SK-N-SH treated with all-trans-retinoic acid at 6 μM for 48 hours (cell line): ENCODE measurements at regions not wholly inside any gene's neighbourhood (a gene's known extent, or its start where the extent isn't known, plus 50 kb on each side); places are given as distances from the start of the nearest gene placed in this dataset.

ENCODE experiments used
- ATAC-seq: fragments of 200-7000 bp; cut with Tn5 transposase; 3 replicates; pipeline ENCODE4 v1.9.1; 2020; ENCODE audit warnings: mild to moderate bottlenecking, moderate library complexity
- ARNTL ChIP-seq: fragments of 450-650 bp; formaldehyde crosslinking; IDR thresholded peaks from 2 replicates; pipeline ENCODE4 v1.5.0; 2020; ENCODE audit warnings: low read depth, mild to moderate bottlenecking, moderate library complexity, borderline replicate concordance
- BACH2 ChIP-seq: fragments of 250-450 bp; sonication (Bioruptor Pico); IDR thresholded peaks from 2 replicates; pipeline ENCODE4 v1.9.0; 2021; ENCODE audit warnings: mild to moderate bottlenecking, borderline replicate concordance
- CREB5 ChIP-seq: fragments of 250-450 bp; sonication (Bioruptor Pico); IDR thresholded peaks from 2 replicates; pipeline ENCODE4 v1.5.1; 2020; ENCODE audit warnings: low read depth, mild to moderate bottlenecking, moderate library complexity
- ESRRG ChIP-seq: fragments of 250-450 bp; sonication (Bioruptor Pico); IDR thresholded peaks from 2 replicates; pipeline ENCODE4 v1.6.1; 2021; ENCODE audit warnings: mild to moderate bottlenecking
- GLIS3 ChIP-seq: fragments of 250-450 bp; sonication (Bioruptor Pico); IDR thresholded peaks from 2 replicates; pipeline ENCODE4 v1.5.0; 2020; ENCODE audit warnings: mild to moderate bottlenecking, moderate library complexity
- ISL1 ChIP-seq: fragments of 250-450 bp; sonication (Bioruptor Pico); IDR thresholded peaks from 2 replicates; pipeline ENCODE4 v2.1.2; 2022; ENCODE audit warnings: mild to moderate bottlenecking, moderate library complexity
- OSR1 ChIP-seq: fragments of 250-450 bp; sonication (Bioruptor Pico); IDR thresholded peaks from 2 replicates; pipeline ENCODE4 v1.8.0; 2022; ENCODE audit warnings: moderate library complexity, mild to moderate bottlenecking, inconsistent platforms
- PPARA ChIP-seq: fragments of 250-450 bp; sonication (Bioruptor Pico); IDR thresholded peaks from 2 replicates; pipeline ENCODE4 v1.5.0; 2020; ENCODE audit warnings: mild to moderate bottlenecking, borderline replicate concordance
- TCF4 ChIP-seq: fragments of 250-450 bp; sonication (Bioruptor Pico); IDR thresholded peaks from 2 replicates; pipeline ENCODE4 v1.8.0; 2021; ENCODE audit warnings: mild to moderate bottlenecking, moderate library complexity, borderline replicate concordance
- TOX ChIP-seq: fragments of 250-450 bp; sonication (Bioruptor Pico); IDR thresholded peaks from 2 replicates; pipeline ENCODE4 v1.8.0; 2021; ENCODE audit warnings: mild to moderate bottlenecking, moderate library complexity, borderline replicate concordance
- TSHZ2 ChIP-seq: fragments of 250-450 bp; sonication (Bioruptor Pico); IDR thresholded peaks from 2 replicates; pipeline ENCODE4 v1.5.0; 2020; ENCODE audit warnings: mild to moderate bottlenecking, moderate library complexity
- ZFP3 ChIP-seq: fragments of 250-450 bp; sonication (Bioruptor Pico); IDR thresholded peaks from 2 replicates; pipeline ENCODE4 v1.5.0; 2020; ENCODE audit warnings: mild to moderate bottlenecking, moderate library complexity
- ZFP30 ChIP-seq: fragments of 450-650 bp; formaldehyde crosslinking; IDR thresholded peaks from 2 replicates; pipeline ENCODE4 v1.5.0; 2022; ENCODE audit warnings: mild to moderate bottlenecking, moderate library complexity
- ZNF565 ChIP-seq: fragments of 450-650 bp; formaldehyde crosslinking; conservative IDR thresholded peaks from 2 replicates; pipeline ENCODE4 v1.5.0; 2020; ENCODE audit warnings: low read depth, mild to moderate bottlenecking, moderate library complexity
- ZNF70 ChIP-seq: fragments of 450-650 bp; formaldehyde crosslinking; IDR thresholded peaks from 2 replicates; pipeline ENCODE4 v1.5.0; 2020; ENCODE audit warnings: mild to moderate bottlenecking, moderate library complexity
- ZNF8 ChIP-seq: fragments of 450-650 bp; formaldehyde crosslinking; IDR thresholded peaks from 2 replicates; pipeline ENCODE4 v1.5.0; 2020; ENCODE audit warnings: mild to moderate bottlenecking, moderate library complexity
- TF ChIP-seq, protein P1 (sequence below): fragments of 250-450 bp; sonication (Bioruptor Pico); IDR thresholded peaks from 2 replicates; pipeline ENCODE4 v1.8.0; 2020; ENCODE audit warnings: mild to moderate bottlenecking, moderate library complexity, borderline replicate concordance
- TF ChIP-seq, protein P2 (sequence below): fragments of 250-450 bp; sonication (Bioruptor Pico); IDR thresholded peaks from 2 replicates; pipeline ENCODE4 v1.8.0; 2021; ENCODE audit warnings: low read depth, mild to moderate bottlenecking, moderate library complexity, borderline replicate concordance
- TF ChIP-seq, protein P3 (sequence below): fragments of 250-450 bp; sonication (Bioruptor Pico); IDR thresholded peaks from 2 replicates; pipeline ENCODE4 v1.5.1; 2021; ENCODE audit warnings: mild to moderate bottlenecking, moderate library complexity

DNA sequence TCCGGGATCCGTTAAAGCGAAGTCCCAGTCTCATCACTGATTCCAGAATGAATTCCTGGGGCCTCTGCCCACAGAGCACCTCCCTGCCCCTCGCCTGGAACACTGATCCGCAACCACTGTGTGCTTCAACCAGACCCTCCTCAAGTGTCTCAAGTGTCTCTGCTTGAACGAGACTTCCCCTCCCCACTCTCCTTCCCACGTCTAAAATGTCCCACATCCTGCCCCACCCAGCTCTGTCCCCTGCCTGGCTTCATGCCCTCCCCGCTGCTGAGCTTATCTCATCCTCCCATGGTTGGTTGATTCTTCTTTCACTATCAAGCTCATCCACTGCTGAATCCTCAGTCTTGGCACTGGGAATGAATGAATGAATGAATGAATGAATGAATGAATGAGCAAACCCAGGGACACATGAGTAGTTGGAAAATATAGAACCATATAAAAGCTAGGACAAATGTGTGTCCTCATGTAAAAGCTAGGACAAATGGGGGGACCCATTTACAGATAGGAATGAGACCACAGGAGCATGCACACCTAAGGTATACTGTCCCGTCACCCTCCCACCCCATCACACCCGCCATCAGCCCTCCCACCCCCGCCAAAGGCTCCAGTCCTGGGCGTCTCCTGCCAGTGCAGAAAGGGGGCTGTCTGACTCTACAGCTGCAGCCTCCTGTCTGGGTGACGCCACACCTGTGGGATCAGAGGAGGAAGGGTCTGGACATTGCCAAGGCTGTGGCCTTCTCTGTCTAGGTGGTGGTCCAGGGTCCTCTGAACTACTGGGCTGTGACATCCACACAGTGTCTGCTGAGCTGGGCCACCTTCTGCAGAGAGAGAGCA lies 71.4 kb upstream of the LINC01488 start:
- TF ChIP-seq PPARA (CRISPR knock-in tag): no peak
- TF ChIP-seq ZNF70 (CRISPR knock-in tag): no peak
- TF ChIP-seq OSR1 (CRISPR knock-in tag): no peak
- TF ChIP-seq BACH2 (CRISPR knock-in tag): no peak
- no peak for ATAC-seq

DNA sequence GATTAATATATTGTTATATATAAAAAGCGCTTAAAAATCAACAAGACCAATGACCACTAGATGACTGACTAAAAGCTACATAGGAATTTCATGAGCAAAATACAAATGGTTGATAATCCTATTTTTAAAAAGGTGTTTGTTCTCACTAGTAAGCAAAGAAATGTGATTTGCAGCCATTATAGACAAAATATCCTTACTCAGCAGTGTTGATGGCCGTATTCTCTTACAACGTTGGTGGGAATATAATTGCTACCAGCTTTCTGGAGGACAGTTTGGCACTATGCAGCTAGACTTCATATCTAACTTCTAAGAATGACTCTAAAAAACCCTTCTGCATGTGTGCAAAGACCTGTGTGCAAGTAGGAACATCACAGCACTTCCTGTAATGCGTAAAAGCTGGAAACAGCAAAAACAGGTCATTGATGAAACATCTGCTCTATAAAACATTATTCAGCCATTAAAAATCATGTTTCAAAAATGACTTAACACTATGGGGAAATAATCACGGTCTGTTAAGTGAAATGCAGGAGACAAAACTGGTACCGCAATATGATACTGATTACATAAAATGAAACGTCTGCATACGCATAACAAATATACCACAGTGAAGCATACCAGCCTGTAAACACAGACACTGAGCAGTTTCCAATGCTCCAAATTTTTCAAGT lies 70.1 kb upstream of the LINC01488 start:
- ATAC-seq: no peak
- no peak for TF ChIP-seq ISL1
- no peak for TF ChIP-seq OSR1 (CRISPR knock-in tag)
- no peak for TF ChIP-seq ZNF70 (CRISPR knock-in tag)
- no peak for TF ChIP-seq PPARA (CRISPR knock-in tag)

GRCh38 chr11:69413015-69413801 lies 68.3 kb upstream of the LINC01488 start:
- TF ChIP-seq ESRRG (CRISPR knock-in tag): no peak
- no peak for TF ChIP-seq TOX
- TF ChIP-seq OSR1 (CRISPR knock-in tag): no peak
- TF ChIP-seq ZNF8: no peak
- no peak for TF ChIP-seq BACH2 (CRISPR knock-in tag)
- TF ChIP-seq, protein P1, sequence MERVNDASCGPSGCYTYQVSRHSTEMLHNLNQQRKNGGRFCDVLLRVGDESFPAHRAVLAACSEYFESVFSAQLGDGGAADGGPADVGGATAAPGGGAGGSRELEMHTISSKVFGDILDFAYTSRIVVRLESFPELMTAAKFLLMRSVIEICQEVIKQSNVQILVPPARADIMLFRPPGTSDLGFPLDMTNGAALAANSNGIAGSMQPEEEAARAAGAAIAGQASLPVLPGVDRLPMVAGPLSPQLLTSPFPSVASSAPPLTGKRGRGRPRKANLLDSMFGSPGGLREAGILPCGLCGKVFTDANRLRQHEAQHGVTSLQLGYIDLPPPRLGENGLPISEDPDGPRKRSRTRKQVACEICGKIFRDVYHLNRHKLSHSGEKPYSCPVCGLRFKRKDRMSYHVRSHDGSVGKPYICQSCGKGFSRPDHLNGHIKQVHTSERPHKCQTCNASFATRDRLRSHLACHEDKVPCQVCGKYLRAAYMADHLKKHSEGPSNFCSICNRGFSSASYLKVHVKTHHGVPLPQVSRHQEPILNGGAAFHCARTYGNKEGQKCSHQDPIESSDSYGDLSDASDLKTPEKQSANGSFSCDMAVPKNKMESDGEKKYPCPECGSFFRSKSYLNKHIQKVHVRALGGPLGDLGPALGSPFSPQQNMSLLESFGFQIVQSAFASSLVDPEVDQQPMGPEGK (CRISPR knock-in tag): no peak
- TF ChIP-seq ARNTL (CRISPR knock-in tag): no peak
- TF ChIP-seq TSHZ2 (CRISPR knock-in tag): no peak
- no peak for TF ChIP-seq PPARA (CRISPR knock-in tag)
- TF ChIP-seq, protein P2, sequence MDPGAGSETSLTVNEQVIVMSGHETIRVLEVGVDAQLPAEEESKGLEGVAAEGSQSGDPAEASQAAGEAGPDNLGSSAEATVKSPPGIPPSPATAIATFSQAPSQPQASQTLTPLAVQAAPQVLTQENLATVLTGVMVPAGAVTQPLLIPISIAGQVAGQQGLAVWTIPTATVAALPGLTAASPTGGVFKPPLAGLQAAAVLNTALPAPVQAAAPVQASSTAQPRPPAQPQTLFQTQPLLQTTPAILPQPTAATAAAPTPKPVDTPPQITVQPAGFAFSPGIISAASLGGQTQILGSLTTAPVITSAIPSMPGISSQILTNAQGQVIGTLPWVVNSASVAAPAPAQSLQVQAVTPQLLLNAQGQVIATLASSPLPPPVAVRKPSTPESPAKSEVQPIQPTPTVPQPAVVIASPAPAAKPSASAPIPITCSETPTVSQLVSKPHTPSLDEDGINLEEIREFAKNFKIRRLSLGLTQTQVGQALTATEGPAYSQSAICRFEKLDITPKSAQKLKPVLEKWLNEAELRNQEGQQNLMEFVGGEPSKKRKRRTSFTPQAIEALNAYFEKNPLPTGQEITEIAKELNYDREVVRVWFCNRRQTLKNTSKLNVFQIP (CRISPR knock-in tag): no peak
- TF ChIP-seq GLIS3: no peak
- no peak for TF ChIP-seq ZFP30 (CRISPR knock-in tag)
- no peak for TF ChIP-seq ZNF565
- TF ChIP-seq, protein P3, sequence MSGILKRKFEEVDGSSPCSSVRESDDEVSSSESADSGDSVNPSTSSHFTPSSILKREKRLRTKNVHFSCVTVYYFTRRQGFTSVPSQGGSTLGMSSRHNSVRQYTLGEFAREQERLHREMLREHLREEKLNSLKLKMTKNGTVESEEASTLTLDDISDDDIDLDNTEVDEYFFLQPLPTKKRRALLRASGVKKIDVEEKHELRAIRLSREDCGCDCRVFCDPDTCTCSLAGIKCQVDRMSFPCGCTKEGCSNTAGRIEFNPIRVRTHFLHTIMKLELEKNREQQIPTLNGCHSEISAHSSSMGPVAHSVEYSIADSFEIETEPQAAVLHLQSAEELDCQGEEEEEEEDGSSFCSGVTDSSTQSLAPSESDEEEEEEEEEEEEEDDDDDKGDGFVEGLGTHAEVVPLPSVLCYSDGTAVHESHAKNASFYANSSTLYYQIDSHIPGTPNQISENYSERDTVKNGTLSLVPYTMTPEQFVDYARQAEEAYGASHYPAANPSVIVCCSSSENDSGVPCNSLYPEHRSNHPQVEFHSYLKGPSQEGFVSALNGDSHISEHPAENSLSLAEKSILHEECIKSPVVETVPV (CRISPR knock-in tag): no peak
- no peak for TF ChIP-seq TCF4 (CRISPR knock-in tag)
- no peak for TF ChIP-seq ISL1
- no peak for TF ChIP-seq CREB5
- no peak for TF ChIP-seq ZFP3
- no peak for ATAC-seq
